ENCODE measurements at regions not wholly inside any gene's neighbourhood (a gene's known extent, or its start where the extent isn't known, plus 50 kb on each side); places are given as distances from the start of the nearest gene placed in this dataset.

- TF ChIP-seq CTCF (IDR thresholded peaks at IDR 0.05) (no peak), POLR2A (IDR thresholded peaks at IDR 0.05) (no peak), POLR2AphosphoS5 (IDR thresholded peaks at IDR 0.05) (no peak)
Measured at GRCh38 chr13:88000787-88001186, 329.6 kb downstream of the SLITRK5 start.
